ENCODE measurements at regions not wholly inside any gene's neighbourhood (a gene's known extent, or its start where the extent isn't known, plus 50 kb on each side); places are given as distances from the start of the nearest gene placed in this dataset.
"Not testable (repeated sequence)": the region's sequence is repeated elsewhere in the genome, so short reads cannot be mapped to it uniquely, and the experiment has no call there.

- no peak for DNase-seq (ENCODE audit: low read depth in 3 of 3)
Measured at GRCh38 chr6:135605278-135605790, 107.8 kb upstream of the AHI1 start.

GRCh38 chr6:135606392-135606791, 108.9 kb upstream of the AHI1 start:
- DNase-seq (ENCODE audit: low read depth in 3 of 3): no peak

GRCh38 chr6:135608031-135608430, 110.5 kb upstream of the AHI1 start:
- DNase-seq (ENCODE audit: low read depth in 3 of 3): no peak

- DNase-seq (ENCODE audit: low read depth in 3 of 3): not testable (repeated sequence)
Measured at GRCh38 chr6:135610192-135610591, 112.7 kb upstream of the AHI1 start.

- DNase-seq (ENCODE audit: low read depth in 3 of 3): no peak
Measured at GRCh38 chr6:135616655-135617054, 119.1 kb upstream of the AHI1 start.

GRCh38 chr6:135617222-135617621, 119.7 kb upstream of the AHI1 start:
- no peak for DNase-seq (ENCODE audit: low read depth in 3 of 3)

- DNase-seq (ENCODE audit: low read depth in 3 of 3): no peak
Measured at GRCh38 chr6:135622081-135622480, 124.5 kb upstream of the AHI1 start.

GRCh38 chr6:135623979-135624378, 126.4 kb upstream of the AHI1 start:
- DNase-seq (ENCODE audit: low read depth in 3 of 3): no peak

DNA sequence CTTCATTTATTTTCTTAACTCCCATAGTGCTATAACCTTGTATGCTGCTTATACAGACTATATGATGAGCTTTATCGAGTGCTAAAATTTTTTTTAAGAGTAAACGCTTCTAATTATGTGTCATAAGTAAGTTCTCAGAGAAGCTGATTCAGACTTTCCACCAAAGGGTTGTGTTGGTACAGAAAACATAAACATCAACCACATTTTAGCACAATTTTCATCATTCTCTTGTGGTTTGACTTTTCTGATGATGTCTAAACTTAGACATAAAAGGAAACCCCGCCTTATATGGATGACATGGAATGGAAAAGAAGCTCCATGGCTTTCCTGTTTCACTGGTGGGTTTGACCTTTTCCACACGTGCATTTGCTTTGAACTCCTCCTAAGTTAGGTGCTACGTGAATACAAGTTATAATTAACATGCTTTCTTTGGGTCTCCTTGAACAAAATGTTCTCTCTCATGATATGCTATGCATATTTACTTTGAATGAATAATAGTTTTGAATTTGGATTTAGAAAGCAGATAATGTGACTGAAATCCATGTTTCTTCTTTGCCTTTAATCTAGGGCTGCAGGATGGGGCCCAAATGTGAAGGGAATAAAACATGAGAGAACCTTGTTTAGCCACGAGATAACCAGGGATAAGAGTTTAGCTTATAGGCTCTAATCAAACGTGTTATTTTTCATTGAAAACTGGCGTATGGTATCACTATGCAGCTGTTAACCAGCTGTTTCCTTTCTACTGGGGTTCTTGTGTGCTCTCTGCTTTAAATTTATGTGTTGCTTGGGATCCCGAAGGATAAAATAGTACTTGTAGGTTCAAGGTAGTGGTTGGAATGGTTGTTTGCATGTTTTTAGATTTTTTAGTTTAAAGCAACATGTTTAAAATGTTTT, 127.1 kb upstream of the AHI1 start:
- no peak for DNase-seq (ENCODE audit: low read depth in 3 of 3)

GRCh38 chr6:135626001-135626400, 128.5 kb upstream of the AHI1 start:
- DNase-seq (ENCODE audit: low read depth in 3 of 3): not testable (repeated sequence)

- DNase-seq (ENCODE audit: low read depth in 3 of 3): no peak
Measured at GRCh38 chr6:135627092-135627715, 129.7 kb upstream of the AHI1 start.

DNA sequence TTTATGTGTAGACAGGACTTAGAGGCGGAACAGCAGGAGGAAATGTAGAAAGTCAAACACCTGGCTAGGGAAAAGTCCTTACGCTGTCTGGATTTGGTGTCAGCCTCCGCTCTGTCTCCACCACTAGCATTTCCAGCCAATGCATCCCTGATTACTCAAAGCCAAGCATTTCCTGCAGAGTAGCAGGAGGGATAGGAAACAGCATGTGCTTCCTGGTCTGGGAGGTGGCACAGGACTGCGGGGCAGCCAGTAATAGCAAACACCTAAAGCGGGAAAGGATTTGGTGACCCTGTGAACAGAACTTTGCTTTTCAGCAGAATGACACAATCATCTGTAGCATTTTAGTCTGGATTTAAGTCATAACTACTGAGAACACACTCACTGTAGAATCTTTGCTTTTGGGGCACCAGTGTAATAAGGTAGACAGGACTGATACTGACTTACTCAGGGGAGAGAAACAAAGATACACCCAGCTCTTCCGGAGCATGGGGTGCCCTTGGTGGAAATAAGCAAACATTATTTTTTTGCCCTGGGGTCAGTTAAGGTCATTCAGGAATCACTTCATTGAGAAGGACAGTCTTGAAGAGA, 133.3 kb upstream of the AHI1 start:
- DNase-seq (ENCODE audit: low read depth in 3 of 3): no peak

GRCh38 chr6:135631821-135632220, 134.3 kb upstream of the AHI1 start:
- no peak for DNase-seq (ENCODE audit: low read depth in 3 of 3)

- no peak for DNase-seq (ENCODE audit: low read depth in 3 of 3)
Measured at GRCh38 chr6:135633573-135633972, 136.0 kb upstream of the AHI1 start.

DNA sequence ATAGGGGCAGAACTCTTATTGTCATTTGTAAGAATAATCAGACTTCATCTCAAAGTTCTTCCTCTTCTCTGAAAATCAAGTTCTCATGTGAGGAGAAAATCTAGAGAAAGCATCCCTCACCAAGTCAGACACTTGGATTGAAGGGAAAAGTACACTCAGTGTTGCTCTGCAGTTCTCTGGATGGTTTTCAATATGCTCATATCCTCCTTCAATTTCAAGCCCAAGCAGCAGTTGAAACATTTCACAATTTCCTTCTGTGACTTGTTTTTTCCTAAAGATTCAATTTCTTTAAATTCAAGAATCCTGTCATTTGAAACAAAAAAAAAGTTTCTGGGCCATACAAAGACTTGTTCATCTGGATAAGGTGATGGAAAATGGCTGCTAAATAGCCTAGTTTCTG, 140.2 kb upstream of the AHI1 start:
- no peak for DNase-seq (ENCODE audit: low read depth in 3 of 3)

- DNase-seq (ENCODE audit: low read depth in 3 of 3): no peak
Measured at GRCh38 chr6:135638108-135638507, 140.6 kb upstream of the AHI1 start.

DNA sequence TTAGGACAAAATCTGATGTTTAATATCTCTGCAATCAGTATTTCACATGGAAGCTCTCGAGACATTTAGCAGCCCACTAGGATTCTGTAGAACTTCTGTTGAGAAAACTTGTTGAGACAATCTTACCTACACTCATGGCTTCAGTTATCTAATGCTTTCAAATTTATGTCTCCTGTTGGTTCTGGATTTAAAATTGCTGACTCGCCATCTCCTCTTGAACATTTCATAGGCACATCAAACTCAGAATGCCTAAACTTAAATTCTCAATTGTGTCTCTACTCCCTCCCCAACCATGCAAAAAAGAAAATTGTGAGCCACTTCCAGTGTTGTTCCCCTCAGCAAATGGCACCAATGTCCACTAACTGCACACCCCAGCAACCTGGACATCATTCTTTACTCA, 142.5 kb upstream of the AHI1 start:
- DNase-seq (ENCODE audit: low read depth in 3 of 3): no peak

DNA sequence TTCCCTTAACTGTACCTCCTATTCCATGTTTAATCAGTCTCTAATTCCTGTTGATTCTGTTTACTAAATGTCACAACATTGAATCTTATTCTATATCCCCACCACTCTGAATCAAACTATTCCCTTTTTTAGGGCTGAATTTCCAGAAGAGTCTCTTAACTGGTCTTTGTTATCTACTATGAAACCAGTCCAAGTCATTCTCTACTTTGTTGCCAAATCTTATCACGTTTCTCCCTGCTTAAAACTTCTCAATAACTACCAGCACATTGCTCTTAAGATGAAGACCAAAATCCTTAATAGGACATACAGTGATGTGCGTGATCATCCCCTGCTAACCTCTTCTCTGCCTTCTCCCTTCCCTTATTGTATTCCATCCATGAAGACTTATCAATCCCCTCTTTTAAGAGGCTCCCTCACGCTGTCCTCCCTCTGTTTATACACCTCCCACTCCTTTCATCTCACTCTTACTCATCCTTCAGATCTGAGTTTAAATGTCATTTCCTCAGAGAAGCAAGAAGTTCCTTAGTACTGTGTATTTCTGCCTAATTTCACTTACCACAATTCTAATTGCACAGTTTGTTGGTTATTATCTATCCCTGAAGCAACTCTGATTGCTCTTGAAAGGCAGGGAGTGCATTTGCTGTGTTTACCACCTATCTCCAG, 143.0 kb upstream of the AHI1 start:
- no peak for DNase-seq (ENCODE audit: low read depth in 3 of 3)

DNA sequence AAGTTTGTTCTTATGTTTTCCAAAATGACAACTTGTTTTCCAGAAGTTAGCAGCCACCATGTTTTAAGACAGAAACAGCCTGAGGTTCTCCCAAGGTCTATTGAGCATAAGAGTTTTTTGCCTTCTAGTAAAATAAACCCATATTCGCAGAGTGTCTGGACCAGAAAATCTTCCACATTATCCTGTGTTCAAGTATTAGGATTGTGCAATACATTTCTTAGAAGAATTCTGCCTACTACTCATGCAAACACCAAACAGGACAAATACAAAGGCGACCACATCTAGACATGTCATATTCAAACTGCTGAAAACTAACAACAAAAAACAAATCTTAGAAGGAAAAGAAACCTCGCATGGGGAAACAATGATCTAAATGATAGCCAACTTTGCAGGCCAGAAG, 145.4 kb upstream of the AHI1 start:
- DNase-seq (ENCODE audit: low read depth in 3 of 3): no peak

- no peak for DNase-seq (ENCODE audit: low read depth in 3 of 3)
Measured at GRCh38 chr6:135644394-135644793, 146.9 kb upstream of the AHI1 start.

- no peak for DNase-seq (ENCODE audit: low read depth in 3 of 3)
Measured at GRCh38 chr6:135647521-135647920, 150.0 kb upstream of the AHI1 start.
